ENCODE measurements at regions not wholly inside any gene's neighbourhood (a gene's known extent, or its start where the extent isn't known, plus 50 kb on each side); places are given as distances from the start of the nearest gene placed in this dataset.

GRCh38 chr6:2502096-2502997, 248.4 kb downstream of the MYLK4 start:
- DNase-seq, result no peak

DNA sequence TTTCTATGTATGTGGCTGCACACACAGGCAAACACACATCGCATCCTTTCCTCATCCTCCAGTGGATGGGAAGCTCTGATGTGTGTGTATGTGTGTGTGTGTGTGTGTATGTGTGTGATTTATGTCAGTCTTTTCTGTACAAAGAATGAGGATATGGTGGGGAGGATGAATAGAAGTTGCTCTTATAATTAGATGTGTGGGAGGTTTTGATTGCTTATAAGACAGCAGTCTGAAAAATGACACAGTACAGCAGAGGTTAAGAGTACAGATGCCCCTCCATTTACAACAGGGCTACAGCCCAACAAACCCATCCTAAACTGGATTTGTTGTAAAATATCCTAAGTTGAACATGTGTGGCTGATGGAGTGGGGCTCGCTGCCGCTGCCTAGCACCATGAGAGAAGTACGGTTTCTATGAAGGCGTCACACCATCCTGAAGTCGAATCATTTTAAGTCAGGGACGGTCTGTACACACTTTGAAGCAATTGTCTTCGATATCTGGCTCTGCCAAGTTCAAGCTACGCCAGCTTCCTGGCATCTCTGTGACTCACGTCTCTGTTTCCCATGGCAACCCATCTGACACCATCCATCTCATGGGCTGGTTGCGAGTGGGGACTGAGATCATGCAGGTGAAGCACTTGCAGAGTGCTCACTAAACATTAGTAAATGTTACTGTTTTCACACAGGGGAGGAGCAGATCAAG, 252.6 kb downstream of the MYLK4 start:
- DNase-seq, result no peak

- no peak for DNase-seq
These were observed 250.9 kb upstream of the GMDS start for GRCh38 chr6:2496291-2496690.

- DNase-seq, result no peak
These were observed 247.5 kb upstream of the GMDS start for GRCh38 chr6:2492686-2493523.

DNA sequence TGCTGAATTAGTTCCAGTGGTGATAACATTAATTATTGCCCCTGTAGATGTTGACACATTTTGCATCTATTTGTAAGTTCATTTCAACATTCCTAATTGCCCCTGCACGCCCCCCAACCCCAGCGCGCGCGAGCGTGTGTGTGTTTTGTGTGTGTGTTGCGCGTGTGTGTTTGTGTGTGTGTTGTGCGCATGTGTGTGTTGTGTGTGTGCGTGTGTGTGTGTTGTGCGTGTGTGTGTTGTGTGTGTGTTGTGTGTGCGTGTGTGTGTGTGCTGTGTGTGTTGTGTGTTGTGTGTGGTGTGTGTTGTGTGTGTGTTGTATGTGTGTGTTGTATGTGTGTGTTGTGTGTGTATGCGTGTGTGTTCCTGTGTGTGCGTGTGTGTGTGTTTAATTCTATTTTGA, 245.7 kb upstream of the GMDS start:
- no peak for DNase-seq

- DNase-seq, result no peak
These were observed 243.2 kb upstream of the GMDS start for GRCh38 chr6:2488578-2488977.

GRCh38 chr6:2485116-2485515, 239.7 kb upstream of the GMDS start:
- no peak for DNase-seq

GRCh38 chr6:2482773-2483172, 237.4 kb upstream of the GMDS start:
- DNase-seq, result no peak

DNA sequence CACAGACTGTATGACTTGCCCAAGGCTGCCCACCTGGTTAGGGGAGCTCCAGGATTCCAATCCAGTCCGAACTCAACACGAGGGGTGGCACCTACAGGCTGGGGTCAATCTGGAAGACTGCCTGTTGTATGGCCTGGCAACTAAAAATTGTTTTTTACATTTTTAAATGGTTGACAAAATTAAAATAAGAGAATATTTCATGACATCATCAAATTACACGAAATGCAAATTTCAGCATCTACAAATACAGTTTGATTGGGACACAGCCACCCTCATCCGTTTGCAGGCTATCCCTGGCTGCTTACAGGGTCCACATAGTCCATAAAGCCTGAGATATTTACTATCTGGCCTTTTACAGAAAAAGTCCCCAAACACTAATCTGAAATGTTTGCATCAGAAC, 235.9 kb upstream of the GMDS start:
- DNase-seq, result no peak

DNA sequence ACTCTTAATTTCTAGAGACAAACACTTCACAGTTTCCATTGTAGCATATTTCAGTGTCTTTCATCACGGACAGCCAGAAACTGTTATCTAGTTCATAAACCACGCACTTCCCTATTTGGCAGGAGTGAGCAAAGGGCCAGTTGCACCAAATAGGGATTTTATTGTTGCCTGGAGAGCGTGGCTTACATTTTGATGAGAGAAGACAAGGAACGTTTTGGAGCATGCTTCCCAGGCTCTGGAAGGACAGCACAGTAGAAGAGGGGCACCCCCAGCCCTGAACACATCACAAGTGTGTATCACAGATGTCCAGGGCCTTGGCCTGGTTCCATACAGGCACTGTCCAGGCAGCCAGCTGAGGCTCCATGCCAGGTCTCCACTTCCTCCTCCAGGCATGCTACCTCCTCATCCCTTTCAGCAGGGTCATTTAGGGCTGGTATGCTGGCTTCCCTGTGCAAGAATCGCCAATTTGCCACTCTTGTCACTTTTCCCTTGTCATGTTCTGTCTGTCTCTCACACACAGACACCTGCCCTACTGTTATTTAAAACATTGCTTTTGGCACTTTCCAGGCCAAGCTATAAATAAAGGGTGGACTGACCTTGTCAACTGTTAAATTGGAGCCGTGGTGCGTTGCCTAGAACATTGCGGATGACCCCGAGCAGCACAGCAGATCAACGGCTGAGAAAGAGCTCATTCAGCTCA, 235.0 kb upstream of the GMDS start:
- no peak for DNase-seq

GRCh38 chr6:2478200-2478599, 232.8 kb upstream of the GMDS start:
- no peak for DNase-seq

GRCh38 chr6:2477666-2478065, 232.3 kb upstream of the GMDS start:
- DNase-seq, result no peak

GRCh38 chr6:2477250-2477649, 231.8 kb upstream of the GMDS start:
- DNase-seq, result no peak

DNA sequence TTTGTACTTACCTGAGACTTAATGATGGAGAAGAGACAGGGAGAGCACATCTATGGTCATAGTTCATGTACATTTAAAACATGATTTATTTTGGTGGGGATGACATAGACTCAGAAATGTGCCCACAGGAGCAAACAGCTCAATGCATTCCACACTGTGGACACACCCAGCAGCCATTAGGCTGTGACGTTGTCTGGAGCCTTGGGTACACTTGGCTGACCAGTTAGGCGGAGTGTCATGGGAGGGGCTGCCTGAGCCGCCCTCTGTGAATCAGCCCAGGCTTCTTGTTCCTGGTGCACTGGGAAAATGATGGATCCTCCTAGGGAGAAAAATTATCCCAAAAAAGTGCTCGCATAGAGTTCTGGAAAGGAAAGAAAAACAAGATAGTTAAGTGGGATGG, 231.0 kb upstream of the GMDS start:
- DNase-seq, result no peak

DNA sequence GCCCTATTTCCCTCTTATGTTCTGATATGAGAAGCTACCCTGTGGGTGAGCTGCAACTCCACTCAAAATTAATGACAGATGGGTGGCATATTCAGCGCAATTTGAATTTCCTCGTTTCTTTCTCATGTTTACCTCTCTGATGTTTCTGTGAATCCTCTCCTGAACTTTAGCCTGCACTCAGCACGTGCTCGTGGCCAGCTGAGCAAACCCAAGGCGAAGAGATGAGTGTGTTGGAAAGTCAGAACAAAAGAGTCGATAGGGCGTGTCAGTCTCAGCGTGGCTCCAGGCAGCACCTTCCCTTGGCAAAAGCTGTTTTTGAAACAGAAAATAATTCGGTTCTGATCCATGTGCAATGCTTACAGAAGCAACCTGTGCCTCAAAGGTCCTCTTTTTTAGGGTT, 226.1 kb upstream of the GMDS start:
- DNase-seq, result no peak

DNA sequence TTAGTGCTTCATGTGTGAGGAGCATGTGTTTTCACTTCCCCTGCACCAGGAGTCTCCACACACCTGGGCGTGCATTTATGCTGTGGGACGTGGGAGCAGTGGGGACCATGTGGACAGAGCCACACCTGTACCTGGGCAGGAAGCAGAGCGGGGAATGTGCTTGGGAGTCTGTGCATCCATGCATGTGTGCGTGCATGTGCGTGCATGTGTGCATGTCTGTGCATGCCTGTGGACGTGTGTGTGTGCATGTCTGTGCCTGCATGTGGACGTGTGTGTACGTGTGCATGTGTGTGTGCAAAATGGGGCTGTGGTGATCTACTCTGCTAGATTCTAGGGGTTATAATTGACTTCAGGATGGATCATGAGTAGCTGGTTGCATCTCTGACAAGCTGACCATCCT, 224.0 kb upstream of the GMDS start:
- no peak for DNase-seq

DNA sequence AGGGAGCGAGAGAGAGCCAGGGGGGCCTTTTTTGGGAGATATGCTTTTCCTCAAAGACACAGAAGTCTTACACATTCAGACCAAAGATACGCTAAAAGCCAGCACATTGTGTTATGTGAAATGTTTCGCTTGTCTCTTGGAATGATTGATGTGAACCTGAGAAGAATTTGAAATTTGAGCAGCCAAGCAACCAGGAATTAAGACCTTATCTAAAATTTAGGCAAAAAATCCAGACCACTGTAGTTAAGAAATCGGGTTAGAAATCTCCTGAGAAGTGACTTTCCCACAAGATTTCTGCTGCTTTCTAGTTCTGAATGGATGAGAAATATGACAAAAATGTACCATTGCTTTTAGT, 223.2 kb upstream of the GMDS start:
- DNase-seq, result no peak

DNA sequence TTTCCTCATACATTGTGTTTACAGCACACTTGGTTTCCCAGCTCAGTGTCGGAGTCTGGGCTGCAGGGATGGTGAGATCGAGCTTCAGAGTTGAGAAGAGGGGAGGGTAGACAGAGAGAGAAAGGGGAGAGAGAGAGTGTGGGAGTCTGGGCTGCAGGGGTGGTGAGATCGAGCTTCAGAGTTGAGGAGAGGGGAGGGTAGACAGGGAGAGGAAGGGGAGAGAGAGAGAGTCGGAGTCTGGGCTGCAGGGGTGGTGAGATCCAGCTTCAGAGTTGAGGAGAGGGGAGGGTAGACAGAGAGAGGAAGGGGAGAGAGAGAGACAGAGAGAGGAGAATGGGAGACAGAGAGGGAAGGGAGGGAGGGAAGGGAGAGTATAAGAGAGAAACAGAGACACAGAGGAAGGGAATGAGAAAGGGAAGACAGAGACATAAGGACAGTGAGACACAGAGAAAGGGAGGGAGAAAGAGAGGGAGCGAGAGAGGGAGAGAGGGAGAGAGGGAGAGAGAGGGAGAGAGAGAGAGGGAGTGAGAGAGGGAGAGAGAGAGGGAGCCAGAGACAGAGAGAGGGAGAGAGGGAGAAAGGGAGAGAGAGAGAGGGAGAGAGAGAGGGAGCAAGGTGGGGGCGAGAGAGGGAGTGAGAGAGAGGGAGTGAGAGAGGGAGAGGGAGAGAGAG, 222.7 kb upstream of the GMDS start:
- DNase-seq, result no peak

DNA sequence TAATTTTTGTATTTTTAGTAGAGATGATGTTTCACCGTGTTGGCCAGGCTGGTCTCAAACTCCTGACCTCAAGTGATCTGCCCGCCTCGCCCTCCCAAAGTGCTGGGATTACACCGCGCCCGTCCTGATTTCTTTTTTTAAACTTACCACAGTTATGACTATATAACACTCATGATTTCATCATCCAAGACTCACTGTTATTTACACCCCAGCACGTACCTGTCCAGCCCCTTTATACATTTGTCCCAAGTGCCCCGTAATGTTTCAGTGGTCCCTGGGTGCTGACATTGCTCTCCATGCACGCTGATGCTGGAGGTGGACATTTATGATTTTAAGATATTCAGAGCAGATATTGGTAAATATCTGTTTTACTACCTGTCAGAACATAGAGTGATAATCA, 219.9 kb upstream of the GMDS start:
- DNase-seq, result no peak

DNA sequence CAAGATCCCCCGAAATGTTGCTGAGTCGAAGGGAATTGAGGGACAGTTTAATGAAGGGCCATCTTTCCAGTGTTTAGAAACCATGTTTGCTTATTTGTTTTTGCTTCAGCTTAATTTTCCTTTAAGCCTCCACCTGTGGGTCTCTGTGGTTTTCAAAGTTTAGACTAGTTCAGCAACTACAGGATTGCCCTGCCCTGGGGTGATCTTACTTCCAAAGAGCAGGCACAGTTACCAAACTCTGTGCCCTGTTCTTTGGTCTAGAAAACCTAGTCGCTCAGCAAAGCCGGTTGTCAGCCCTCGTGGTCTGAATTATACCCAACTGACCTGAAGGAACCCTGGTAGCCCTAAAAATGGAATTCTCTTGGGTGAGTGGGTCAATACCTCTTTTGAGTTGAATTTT, 219.2 kb upstream of the GMDS start:
- DNase-seq, result no peak

DNA sequence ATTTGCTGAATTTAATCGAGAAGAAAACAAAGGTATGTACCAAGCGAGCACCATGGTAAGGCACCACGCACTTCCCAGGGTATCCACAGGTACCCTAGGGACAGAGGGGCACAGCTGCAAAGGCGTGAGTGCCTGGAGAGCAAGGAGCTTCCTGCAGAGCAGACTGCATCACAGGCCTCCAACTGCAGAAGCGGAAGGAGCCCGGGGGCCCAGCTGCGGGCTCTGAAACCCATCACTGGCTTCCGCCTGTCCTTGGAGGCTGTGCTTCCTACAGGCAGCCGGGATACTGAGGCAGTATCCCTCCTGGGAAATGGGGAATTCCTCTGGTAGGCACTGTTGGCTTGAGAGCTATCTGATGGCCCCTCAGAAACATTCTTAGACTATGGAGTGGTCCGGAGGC, 217.4 kb upstream of the GMDS start:
- DNase-seq, result no peak

GRCh38 chr6:2460216-2460745, 214.9 kb upstream of the GMDS start:
- no peak for DNase-seq

Data from activated CD8-positive, alpha-beta memory T cell treated with anti-CD3 and anti-CD28 coated beads, Interleukin-2, amount 50 U/mL, for 48 hours (primary cell).